ENCODE measurements at regions not wholly inside any gene's neighbourhood (a gene's known extent, or its start where the extent isn't known, plus 50 kb on each side); places are given as distances from the start of the nearest gene placed in this dataset.
"Not testable (repeated sequence)": the region's sequence is repeated elsewhere in the genome, so short reads cannot be mapped to it uniquely, and the experiment has no call there.

DNA sequence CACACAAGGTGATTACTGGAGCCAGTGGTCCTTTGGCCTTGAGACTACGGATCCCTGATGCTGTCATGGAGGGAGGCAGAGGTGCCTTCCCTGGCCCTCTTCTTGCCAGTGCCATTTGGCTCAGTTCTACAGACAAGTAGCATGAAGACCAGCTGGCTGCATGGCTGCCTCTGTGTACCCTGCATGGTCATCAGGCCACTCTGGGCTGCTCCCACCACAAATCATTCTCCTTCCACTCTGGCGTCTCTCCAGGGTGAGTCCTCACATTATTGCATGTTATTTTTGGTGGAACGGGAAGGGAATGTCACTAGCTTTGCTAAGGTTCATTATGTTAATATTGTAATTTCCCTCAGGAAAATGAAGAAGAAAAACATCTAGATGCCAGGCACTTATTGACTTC, 229.8 kb downstream of the VAPA start:
- DNase-seq: no peak

DNA sequence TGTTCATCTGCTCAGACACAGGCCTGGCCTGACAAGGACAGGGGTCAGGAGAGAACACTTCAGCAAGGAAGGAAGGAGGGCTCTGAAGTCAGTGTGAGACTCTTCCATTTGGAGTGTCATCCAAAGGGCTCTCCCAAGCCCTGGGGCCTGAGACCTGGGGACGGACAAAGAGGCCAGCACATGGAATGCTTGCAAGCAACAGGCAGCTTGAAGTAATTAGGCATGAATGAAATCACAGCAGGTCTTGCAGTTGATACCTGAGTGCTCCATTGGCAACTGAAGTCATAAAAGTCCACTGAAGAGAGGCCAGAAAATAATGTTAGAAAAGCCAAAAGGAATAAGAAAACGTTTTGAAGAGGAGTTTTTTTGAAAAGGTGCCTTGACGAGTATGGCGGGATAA, 231.7 kb downstream of the VAPA start:
- no peak for DNase-seq

GRCh38 chr18:10147226-10147625, 233.4 kb downstream of the VAPA start:
- no peak for DNase-seq

GRCh38 chr18:10147752-10148151, 233.9 kb downstream of the VAPA start:
- DNase-seq: no peak

- no peak for DNase-seq
These were observed 234.5 kb downstream of the VAPA start for GRCh38 chr18:10148189-10148929.

- DNase-seq: no peak
These were observed 236.1 kb downstream of the VAPA start for GRCh38 chr18:10149768-10150556.

- not testable (repeated sequence) for DNase-seq
These were observed 236.8 kb downstream of the VAPA start for GRCh38 chr18:10150576-10150975.

DNA sequence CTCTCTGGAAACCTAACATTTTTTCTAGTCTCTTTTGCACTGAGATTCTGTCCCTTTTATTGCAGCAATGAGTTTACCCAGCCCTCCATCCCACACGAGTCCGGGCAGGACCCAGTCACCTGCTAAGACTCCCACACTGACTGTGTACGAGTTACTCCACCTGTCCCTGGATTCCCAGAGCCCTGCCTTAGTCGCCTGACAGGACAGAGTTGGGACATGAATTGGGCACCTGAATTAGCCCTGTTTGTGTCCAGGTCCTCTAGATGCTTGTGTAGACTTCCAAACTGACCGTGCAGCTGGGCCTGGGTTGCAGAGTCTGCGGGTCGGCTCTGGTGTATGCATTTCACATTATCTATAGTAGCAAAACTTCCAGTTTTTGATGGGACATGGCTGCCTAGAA, 238.7 kb downstream of the VAPA start:
- no peak for DNase-seq

- no peak for DNase-seq
These were observed 240.3 kb downstream of the VAPA start for GRCh38 chr18:10153924-10154752.

DNA sequence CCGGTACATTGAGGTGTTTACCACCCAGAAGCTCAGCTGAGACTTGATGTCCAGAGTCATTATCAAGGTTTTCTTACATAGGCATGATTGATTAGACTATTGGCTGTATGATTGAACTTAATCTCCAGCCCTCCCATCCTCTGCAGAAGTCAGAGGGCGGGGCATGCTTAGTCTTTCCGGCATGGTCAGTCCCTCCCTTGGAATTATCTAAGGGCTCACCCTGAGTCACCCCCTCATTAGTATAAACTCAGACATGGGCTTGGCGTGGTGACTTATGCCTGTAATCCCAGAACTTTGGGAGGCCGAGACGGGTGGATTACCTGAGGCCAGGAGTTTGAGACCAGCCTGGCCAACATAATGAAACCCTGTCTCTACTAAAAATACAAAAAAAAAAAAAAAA, 243.9 kb downstream of the VAPA start:
- DNase-seq: no peak

DNA sequence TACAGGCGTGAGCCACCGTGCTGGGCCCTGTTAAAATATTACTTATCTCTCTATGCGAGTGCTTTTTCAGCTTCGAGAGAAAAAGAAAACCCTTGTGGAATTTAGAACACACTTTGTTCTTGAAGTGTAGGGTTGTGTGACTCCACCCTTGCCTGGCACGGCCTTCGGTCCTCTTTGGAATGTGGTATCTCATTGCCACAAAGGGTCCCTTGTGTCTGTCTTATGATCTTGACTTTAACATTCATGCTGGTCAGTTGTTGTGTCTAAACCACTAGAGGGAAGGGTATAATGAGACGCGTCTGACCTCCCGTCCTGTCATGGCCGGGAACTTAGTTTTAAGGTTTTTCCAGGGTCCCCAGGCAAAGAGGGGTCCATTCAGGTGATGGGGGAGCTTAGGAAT, 246.4 kb downstream of the VAPA start:
- no peak for DNase-seq

DNA sequence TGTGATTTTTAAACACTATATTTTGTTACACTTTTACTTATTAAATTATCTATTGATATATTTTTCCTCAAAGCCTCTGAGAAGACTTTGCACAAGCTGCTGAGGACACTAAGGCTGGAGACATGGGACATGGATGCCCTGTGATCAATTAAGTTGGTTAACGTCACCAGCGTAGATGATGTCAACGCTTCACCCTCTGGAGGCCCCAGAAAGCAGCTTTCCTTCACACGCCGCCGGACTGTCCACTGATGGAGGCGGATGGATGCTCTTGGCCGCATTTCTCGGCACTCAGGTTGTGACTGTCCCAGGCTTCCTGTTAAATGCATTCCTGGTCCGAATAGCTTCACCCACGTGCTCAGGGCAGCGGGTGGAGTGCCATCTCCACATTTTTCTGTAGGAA, 247.5 kb downstream of the VAPA start:
- no peak for DNase-seq

DNA sequence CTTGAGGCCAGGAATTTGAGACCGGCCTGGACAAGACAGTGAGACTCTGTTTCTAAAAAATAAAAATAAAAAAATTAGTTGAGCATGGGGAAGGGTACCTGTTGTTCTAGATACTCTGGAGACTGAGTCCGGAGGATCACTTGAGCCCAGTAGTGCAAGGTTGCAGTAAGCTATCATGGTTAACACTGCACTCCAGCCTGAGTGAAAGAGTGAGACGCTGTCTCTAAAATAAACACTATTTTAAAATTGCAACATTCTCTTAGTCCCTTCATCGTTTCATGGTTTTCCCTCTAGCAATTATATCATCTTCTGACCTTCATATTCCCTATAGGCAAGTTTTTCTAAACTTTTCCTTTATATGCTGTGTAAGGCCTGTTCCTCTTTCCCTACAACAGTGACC, 248.5 kb downstream of the VAPA start:
- DNase-seq: no peak

- DNase-seq: no peak
These were observed 250.7 kb downstream of the VAPA start for GRCh38 chr18:10164271-10165071.

- no peak for DNase-seq
These were observed 252.5 kb downstream of the VAPA start for GRCh38 chr18:10166164-10166807.

- DNase-seq: no peak
These were observed 253.9 kb downstream of the VAPA start for GRCh38 chr18:10167759-10168158.

- no peak for DNase-seq
These were observed 254.7 kb downstream of the VAPA start for GRCh38 chr18:10168477-10168876.

GRCh38 chr18:10169064-10169562, 255.3 kb downstream of the VAPA start:
- peak; percentile 77 for DNase-seq

- DNase-seq: no peak
These were observed 256.0 kb downstream of the VAPA start for GRCh38 chr18:10169814-10170213.

- DNase-seq: no peak
These were observed 256.6 kb downstream of the VAPA start for GRCh38 chr18:10170375-10170774.

DNA sequence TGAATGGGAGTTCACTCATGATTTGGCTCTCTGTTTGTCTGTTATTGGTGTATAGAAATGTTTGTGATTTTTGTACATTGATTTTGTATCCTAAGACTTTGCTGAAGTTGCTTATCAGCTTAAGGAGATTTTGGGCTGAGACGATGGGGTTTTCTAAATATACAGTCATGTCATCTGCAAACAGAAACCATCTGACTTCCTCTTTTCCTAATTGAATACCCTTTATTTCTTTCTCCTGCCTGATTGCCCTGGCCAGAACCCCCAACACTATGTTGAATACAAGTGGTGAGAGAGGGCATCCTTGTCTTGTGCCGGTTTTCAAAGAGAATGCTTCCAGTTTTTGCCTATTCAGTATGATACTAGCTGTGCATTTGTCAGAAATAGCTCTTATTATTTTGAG, 261.5 kb downstream of the VAPA start:
- not testable (repeated sequence) for DNase-seq

GRCh38 chr18:10179326-10179725, 265.5 kb downstream of the VAPA start:
- DNase-seq: not testable (repeated sequence)
